ENCODE measurements at regions not wholly inside any gene's neighbourhood (a gene's known extent, or its start where the extent isn't known, plus 50 kb on each side); places are given as distances from the start of the nearest gene placed in this dataset.

DNA sequence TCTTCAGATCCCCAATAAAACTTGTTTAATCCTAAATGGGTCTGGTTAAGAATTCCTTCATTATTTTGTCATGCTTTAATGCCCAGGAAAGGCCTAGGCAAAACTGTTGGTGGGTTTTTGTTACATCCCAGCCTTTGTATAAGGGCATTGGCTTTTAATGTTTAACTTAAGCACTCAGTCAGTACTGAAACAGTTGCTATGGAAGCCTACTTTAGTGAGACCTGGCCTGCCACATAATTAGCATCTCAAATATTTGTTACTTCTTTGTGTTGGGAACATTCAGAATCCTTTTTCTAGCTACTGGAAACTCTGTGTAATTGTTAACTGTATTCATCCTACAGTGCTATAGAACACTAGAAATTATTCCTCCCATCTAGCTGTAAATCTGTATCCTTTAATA, 369.6 kb upstream of the ATP10A start:
- Histone ChIP-seq H4K20me1 (ENCODE audit: insufficient read depth, low read length) (no peaks in the 10 kb centered on the region), H3K4me2 (ENCODE audit: low read length) (no peak overlapping the region), H3K27ac (ENCODE audit: low read length) (no peak overlapping the region), H3K27me3 (ENCODE audit: low read depth, low read length) (no peaks in the 10 kb centered on the region), H3K4me3 (ENCODE audit: low read length) (no peak overlapping the region), H3K36me3 (replicated peaks; ENCODE audit: low read depth, low read length) (no peaks in the 10 kb centered on the region), H3K9me3 (ENCODE audit: insufficient read depth, low read length) (no peaks in the 10 kb centered on the region), H3K79me2 (ENCODE audit: low read length) (no peaks in the 10 kb centered on the region), H3K4me1 (ENCODE audit: low read length) (no peaks in the 10 kb centered on the region), H2AFZ (ENCODE audit: low read depth, low read length) (no peak overlapping the region), H3K9ac (ENCODE audit: low read length) (no peak overlapping the region)
- TF ChIP-seq EZH2phosphoT487 (IDR thresholded peaks at IDR 0.05; ENCODE audit: low read depth) = no peak
- TF ChIP-seq, protein P1, sequence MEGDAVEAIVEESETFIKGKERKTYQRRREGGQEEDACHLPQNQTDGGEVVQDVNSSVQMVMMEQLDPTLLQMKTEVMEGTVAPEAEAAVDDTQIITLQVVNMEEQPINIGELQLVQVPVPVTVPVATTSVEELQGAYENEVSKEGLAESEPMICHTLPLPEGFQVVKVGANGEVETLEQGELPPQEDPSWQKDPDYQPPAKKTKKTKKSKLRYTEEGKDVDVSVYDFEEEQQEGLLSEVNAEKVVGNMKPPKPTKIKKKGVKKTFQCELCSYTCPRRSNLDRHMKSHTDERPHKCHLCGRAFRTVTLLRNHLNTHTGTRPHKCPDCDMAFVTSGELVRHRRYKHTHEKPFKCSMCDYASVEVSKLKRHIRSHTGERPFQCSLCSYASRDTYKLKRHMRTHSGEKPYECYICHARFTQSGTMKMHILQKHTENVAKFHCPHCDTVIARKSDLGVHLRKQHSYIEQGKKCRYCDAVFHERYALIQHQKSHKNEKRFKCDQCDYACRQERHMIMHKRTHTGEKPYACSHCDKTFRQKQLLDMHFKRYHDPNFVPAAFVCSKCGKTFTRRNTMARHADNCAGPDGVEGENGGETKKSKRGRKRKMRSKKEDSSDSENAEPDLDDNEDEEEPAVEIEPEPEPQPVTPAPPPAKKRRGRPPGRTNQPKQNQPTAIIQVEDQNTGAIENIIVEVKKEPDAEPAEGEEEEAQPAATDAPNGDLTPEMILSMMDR (IDR thresholded peaks at IDR 0.05; ENCODE audit: low read depth, low read length) = no peak

DNA sequence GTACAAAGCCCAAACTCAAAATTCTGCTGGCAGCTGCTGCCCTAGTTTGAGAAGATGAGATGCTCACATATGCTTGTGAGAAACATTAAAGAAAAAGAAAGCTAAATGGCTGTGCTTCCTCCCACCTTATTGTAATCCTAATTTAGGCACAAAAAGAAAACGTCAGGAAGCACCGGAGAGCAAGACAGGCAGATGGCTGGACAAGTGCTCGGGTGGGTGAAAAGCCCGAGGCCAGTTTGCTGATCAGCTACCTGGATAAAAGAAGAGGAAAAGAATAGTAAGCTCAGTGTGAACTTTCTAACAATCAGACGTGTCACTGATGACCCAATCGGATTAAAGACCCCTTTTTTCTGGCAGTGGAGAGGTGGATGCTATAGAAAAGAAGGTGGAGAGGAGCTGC, 368.0 kb upstream of the ATP10A start:
- Histone ChIP-seq H3K4me1 (ENCODE audit: low read length) (no peaks in the 10 kb centered on the region), H3K27ac (ENCODE audit: low read length) (no peak overlapping the region)

DNA sequence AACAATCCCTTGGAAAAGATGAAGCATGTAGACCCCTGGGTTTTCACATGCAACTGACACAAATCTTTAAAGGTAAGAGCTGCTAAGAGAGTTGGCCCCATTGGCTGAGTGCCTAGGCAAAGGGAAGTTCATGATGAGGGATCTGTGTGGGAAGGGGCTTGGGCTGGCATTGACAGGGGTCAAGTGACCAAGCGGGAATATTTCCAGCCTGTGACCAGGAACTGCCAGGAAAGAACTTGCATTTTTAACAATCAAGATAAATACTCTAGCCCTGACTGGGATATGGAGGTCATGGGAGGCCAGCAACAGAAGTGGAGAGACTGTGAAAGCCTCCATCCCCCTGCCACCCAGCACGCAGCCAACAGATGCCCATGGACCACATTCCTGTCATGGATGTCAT, 361.1 kb upstream of the ATP10A start:
- H3K27ac ChIP-seq (ENCODE audit: low read length) = no peak overlapping the region
- no peaks in the 10 kb centered on the region for H4K20me1 ChIP-seq (ENCODE audit: insufficient read depth, low read length)
- H2AFZ ChIP-seq (ENCODE audit: low read depth, low read length) = no peak overlapping the region
- no peak for TF ChIP-seq EZH2phosphoT487 (IDR thresholded peaks at IDR 0.05; ENCODE audit: low read depth)
- TF ChIP-seq, protein P1 (IDR thresholded peaks at IDR 0.05; ENCODE audit: low read depth, low read length) = no peak
- no peaks in the 10 kb centered on the region for H3K9me3 ChIP-seq (ENCODE audit: insufficient read depth, low read length)
- no peak overlapping the region for H3K4me3 ChIP-seq (ENCODE audit: low read length)
- H3K4me1 ChIP-seq (ENCODE audit: low read length) = no peaks in the 10 kb centered on the region
- no peak overlapping the region for H3K9ac ChIP-seq (ENCODE audit: low read length)
- H3K27me3 ChIP-seq (ENCODE audit: low read depth, low read length) = no peaks in the 10 kb centered on the region
- no peak overlapping the region for H3K4me2 ChIP-seq (ENCODE audit: low read length)
- no peaks in the 10 kb centered on the region for H3K36me3 ChIP-seq (replicated peaks; ENCODE audit: low read depth, low read length)
- no peaks in the 10 kb centered on the region for H3K79me2 ChIP-seq (ENCODE audit: low read length)

More for the DNA sequence above, 368.0 kb upstream of the ATP10A start:
- Histone ChIP-seq H3K79me2 (ENCODE audit: low read length) (no peaks in the 10 kb centered on the region), H3K4me2 (ENCODE audit: low read length) (no peak overlapping the region), H3K9ac (ENCODE audit: low read length) (no peak overlapping the region), H3K27me3 (ENCODE audit: low read depth, low read length) (no peaks in the 10 kb centered on the region), H3K36me3 (replicated peaks; ENCODE audit: low read depth, low read length) (no peaks in the 10 kb centered on the region), H2AFZ (ENCODE audit: low read depth, low read length) (no peak overlapping the region), H3K9me3 (ENCODE audit: insufficient read depth, low read length) (no peaks in the 10 kb centered on the region), H3K4me3 (ENCODE audit: low read length) (no peak overlapping the region), H4K20me1 (ENCODE audit: insufficient read depth, low read length) (no peaks in the 10 kb centered on the region)
- TF ChIP-seq, protein P1 (IDR thresholded peaks at IDR 0.05; ENCODE audit: low read depth, low read length) = no peak
- no peak for TF ChIP-seq EZH2phosphoT487 (IDR thresholded peaks at IDR 0.05; ENCODE audit: low read depth)

DNA sequence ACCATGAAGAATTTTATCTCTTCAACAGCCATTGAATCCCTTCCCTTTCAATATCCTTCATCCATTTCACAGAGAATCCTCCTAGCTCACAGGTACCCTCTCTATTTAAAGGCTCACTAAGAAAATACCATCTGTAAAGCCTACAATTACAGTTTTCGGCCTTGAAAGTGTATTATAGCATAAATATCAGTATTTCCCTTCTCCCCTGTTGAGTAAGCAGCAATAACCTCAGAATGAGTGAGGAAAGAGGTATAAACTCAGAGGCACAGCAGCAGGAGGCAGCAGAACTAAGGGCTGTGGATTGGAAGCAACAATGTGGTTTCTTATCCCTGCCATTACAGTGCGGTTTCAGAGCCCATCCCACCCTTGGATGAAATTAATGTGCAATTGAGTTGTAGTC, 360.6 kb upstream of the ATP10A start:
- Histone ChIP-seq H3K9me3 (ENCODE audit: insufficient read depth, low read length) (no peaks in the 10 kb centered on the region), H3K4me3 (ENCODE audit: low read length) (no peak overlapping the region), H3K27ac (ENCODE audit: low read length) (no peak overlapping the region), H4K20me1 (ENCODE audit: insufficient read depth, low read length) (no peaks in the 10 kb centered on the region), H3K79me2 (ENCODE audit: low read length) (no peaks in the 10 kb centered on the region), H3K4me1 (ENCODE audit: low read length) (no peaks in the 10 kb centered on the region), H3K4me2 (ENCODE audit: low read length) (no peak overlapping the region), H3K9ac (ENCODE audit: low read length) (no peak overlapping the region), H3K27me3 (ENCODE audit: low read depth, low read length) (no peaks in the 10 kb centered on the region), H2AFZ (ENCODE audit: low read depth, low read length) (no peak overlapping the region), H3K36me3 (replicated peaks; ENCODE audit: low read depth, low read length) (no peaks in the 10 kb centered on the region)
- no peak for TF ChIP-seq EZH2phosphoT487 (IDR thresholded peaks at IDR 0.05; ENCODE audit: low read depth)
- TF ChIP-seq, protein P1 (IDR thresholded peaks at IDR 0.05; ENCODE audit: low read depth, low read length) = no peak

Measured in OCI-LY3 (cell line).